CD4-positive, alpha-beta T cell treated with Interleukin-10 for 1 hour (primary cell): ENCODE measurements at regions not wholly inside any gene's neighbourhood (a gene's known extent, or its start where the extent isn't known, plus 50 kb on each side); places are given as distances from the start of the nearest gene placed in this dataset.

ENCODE experiments used
- DNase-seq: peaks from one replicate; pipeline ENCODE4 v3.0.0-alpha.2; 2020

DNA sequence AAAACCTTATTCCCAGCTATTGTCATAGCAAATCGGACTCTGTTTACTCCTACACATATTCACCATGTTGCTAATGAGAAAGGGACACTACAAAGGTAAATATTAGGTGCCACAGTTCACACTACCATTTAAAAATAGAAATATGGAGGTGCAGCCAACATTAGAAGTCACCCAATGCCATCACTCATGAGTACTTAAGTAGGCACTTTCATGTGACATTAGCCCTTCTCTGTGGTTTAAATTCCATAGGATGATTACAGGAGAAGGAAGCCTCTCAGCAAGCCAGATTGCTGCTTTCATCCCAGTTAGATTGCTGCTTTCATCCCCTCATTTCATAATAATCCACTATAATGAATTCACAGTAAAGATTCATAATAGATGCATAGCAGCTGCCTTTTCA, 376.8 kb upstream of the ALCAM start:
- no peak for DNase-seq

GRCh38 chr3:104990758-104991157, 376.0 kb upstream of the ALCAM start:
- no peak for DNase-seq

DNA sequence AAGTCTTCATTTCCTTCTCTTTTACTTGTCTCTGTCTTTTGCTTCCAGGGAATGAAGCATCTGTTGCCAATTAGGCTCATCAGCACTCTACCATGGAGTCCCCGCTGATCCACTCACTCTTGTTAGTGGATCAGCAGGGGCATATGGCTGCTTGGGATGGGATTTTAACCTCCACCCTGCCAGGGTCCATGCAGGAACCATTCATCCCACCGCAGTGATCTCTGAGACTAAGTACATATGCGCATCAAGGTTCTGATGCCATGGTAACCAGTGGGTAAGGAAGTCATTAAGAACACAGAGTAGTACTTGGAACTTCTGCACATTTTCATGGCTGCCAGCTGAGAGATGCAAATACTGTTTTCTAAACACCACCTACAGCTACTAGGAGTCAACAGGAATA, 374.0 kb upstream of the ALCAM start:
- DNase-seq: no peak

GRCh38 chr3:105006164-105006563, 360.5 kb upstream of the ALCAM start:
- DNase-seq: no peak

GRCh38 chr3:105013657-105014056, 353.1 kb upstream of the ALCAM start:
- no peak for DNase-seq

GRCh38 chr3:105014631-105015030, 352.1 kb upstream of the ALCAM start:
- no peak for DNase-seq

GRCh38 chr3:105022813-105023212, 343.9 kb upstream of the ALCAM start:
- no peak for DNase-seq

DNA sequence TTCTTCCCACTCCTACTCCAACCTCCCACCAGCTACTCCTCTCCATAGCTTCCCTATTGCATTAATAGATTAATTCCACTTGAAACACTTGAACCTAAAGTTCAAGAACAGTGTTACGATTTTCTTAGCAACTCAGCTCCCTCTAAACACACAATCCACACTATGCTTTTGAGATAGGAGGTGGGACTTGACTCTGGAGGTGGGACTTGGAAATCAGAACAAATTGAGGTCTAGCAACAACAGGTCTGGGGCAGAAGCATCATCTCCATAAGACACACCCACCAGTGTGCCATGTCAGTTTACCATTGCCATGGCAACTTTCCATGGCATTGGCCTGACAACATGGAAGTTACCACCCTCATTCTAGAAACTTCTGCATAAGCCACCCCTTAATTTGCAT, 336.5 kb upstream of the ALCAM start:
- DNase-seq: no peak

GRCh38 chr3:105032541-105032940, 334.2 kb upstream of the ALCAM start:
- no peak for DNase-seq

DNA sequence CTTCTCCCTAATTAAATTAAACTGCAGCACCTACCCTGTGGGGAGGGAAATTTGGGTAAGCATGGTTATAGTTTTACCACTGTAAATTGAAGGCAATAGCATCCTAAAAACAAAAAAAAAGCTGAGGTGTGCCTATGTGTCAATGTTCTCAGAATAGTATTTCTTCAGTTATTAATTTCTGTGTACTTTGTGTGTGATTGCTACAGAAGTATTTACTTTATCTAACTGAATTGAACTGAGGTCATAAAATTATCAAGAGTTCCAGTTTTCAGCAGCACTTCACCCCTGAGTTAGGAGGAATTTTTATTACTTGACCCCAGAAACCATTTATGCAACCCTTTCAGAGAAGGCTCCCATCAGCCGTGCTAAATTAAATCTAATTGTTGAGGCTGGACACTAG, 333.6 kb upstream of the ALCAM start:
- DNase-seq: no peak

- no peak for DNase-seq
Measured at GRCh38 chr3:105039004-105039403, 327.7 kb upstream of the ALCAM start.

DNA sequence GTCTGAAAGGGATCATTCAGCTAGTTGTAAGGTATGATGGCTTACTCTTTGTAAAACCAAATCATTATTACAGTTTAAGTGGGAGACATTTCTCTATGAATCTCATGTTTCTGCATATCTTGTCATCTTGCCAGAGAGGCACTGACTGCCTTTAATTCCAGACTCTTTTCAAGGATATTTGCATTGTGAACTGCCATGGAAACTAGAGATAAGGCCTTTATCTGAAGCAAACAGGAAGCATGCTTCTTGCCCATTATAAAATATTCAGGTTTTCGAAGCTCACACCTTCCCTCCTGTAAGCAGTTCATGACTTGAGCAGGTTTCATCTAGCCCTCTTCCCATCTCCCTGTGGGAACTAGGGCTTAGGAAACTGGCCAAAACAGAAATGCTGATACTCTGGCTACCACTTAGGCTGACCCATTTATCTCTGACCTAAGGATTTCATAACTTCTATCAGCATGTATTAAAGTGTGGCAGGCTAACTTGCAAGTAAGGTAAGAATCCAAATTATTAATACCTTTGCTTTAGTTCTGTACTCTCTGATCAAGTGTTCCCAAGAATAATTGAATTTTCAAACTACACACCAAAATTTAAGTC, 326.6 kb upstream of the ALCAM start:
- no peak for DNase-seq

DNA sequence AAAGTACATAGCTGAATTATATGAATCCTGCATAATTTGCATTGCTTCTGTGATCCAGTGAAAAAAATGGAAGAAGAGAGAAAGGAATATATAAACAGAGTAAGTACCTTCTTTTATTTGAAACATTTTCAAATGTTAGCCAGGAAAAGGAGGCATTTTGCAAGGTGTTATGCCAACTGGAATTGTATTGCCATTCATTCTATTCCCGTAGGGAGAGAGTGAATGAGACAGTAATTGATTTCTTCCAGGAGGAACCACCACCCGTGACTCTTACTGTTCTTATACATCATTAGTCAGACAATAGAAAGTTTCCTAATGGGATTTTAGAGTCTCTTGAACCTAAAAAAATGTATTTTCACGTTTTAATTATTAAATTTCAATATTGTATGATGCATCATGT, 324.1 kb upstream of the ALCAM start:
- DNase-seq: no peak

GRCh38 chr3:105051111-105051510, 315.6 kb upstream of the ALCAM start:
- DNase-seq: no peak

DNA sequence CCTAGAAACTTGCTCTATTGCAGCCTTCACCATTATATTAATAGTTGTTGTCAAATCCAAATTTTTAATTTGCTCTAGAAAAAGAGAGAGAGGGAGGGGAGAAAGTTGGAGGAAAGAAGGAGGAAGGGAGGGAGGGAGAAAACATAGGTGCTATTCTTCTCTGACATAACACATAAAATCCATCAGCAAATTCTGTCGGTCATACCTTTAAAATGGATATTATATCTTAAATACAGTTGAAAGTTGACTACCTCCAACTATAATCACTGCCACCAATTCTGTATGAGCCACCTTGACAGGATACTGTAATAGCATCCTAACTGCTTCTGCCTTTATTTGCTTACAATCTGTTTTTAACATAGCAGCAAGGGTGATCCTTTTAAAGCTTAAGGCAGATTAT, 314.7 kb upstream of the ALCAM start:
- no peak for DNase-seq

- DNase-seq: no peak
Measured at GRCh38 chr3:105062853-105063252, 303.9 kb upstream of the ALCAM start.

DNA sequence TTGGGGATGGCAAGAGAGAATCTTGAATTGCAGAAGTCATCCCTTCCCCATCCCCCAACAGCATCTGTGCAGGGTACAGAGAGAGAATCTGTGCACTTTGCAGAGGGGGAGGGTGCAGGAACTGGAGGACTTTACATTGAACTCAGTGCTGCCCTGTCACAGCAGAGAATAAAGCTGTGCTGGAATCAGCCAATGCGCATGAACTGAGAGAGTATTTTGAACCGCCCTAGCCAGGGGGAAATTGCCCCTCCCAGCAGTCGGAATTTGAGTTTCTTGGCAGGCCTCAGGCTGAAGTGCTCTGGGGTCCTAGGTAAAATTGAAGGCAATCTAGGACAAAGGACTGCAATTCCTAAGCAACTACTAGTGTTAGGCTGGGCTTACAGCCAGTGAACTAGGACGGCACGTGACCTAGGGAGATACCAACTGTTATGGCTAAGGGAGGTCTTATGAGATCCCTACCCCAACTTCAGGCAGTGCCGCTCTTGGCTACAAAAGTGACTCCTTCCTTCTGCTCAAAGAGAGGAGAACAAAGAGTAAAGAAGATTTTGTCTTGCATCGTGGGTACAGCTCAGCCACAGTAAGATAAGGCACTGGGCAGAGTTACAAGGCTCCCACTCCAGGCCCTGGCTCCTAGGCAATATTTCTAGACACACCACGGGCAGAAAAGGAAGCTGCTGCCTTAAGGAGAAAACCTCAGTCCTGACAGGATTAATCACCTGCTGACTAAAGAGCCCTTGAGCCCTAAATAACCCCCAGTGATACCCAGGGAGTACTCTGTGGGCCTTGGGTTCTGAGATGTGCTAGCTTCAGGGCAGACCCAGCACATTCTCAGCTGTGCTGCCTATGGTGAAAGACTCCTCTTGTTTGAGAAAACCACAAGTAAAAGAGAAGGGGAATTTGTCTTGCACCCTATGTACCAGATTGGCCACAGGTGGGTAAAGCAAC, 300.5 kb upstream of the ALCAM start:
- DNase-seq: no peak

DNA sequence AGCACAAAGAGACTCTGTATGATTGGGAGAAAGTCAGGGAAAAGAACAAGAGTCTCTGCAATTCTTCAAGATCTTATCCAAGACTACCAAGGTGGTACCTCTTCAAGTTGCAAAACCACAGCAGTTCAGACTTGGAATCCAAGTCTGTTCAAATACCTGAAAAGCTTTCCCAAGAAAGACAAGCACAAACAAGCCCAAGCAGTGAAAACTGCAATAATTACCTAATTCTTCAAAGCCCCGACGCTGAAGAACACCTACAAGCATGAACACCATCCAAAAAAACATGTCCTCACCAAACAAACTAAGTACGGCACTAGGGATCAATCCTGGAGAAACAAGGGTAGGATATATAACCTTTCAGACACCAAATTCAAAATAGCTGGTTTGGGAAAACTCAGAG, 299.3 kb upstream of the ALCAM start:
- no peak for DNase-seq

DNA sequence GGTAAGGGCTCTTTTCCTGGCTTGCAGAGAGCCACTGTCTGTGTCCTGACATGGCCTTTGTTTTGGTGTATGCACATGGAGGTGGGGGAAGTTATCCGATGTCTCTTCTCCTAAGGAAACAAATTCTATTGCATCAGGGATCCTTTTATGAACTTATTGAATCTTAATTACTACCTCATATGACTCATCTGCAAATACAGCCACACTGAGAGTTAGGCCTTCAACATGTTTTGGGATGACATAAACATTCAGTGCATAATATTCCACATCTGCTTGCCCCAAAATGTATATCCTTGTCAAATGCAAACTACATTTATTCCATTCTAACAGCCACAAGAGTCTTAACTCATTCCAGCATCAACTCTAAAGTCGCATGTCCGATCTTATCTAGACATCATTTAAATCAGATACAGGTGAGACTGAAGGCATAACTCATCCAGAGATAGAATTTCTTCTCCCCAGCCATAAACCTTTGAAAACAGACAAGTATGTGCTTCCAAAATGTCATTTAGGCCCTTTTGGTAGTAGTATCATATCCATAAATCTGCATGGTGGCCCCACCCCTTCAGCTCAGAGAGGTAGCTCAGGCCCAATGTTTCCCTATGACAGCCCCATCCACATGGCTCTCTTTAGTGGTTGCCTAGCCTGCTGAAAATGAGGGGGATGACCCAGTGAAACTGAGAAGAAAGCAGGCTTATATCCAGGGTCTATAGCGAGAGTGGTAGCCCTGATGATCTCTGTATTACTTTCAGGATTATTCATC, 289.5 kb upstream of the ALCAM start:
- no peak for DNase-seq

DNA sequence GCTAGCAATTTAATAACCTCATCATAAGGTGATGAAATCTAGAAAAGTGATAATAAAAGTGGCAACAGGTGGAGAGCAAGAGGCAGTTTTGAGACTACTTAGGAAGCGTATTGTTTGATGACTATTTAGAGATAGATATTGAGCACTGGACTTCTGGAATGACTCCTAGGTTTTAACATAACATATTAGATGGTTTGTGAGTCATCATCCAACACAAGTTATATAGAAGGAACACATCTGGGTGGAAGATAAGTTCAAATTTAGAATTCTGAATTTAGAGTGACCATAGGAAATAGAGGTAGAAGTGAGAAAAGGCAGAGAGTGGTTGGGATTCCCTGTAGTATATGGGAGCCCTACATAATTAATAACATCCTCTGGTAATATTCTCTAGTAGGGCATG, 282.8 kb upstream of the ALCAM start:
- no peak for DNase-seq

DNA sequence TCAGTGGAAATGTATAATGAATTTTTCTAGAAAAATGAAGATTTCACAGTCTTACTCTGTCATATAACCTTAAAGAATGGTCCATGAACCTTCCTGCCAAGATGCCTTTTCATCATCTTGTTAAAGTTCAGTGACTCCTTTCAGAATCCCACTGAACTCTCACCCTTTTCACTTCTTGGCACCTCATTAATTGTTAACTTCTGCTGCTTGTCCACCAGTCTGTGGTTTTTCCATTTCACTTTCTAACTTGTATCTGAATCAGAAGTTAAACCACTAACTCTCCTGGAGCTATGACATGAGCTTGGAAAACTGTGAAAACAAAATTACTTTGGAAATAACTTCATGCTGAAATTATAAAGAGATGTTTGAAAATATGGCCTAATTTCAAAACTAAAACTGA, 281.2 kb upstream of the ALCAM start:
- no peak for DNase-seq

- DNase-seq: no peak
Measured at GRCh38 chr3:105093371-105094252, 273.1 kb upstream of the ALCAM start.

- no peak for DNase-seq
Measured at GRCh38 chr3:105094588-105094987, 272.1 kb upstream of the ALCAM start.
